Glutamatergic neuron (in vitro differentiated cells): ENCODE measurements at regions not wholly inside any gene's neighbourhood (a gene's known extent, or its start where the extent isn't known, plus 50 kb on each side); places are given as distances from the start of the nearest gene placed in this dataset.
A peak's percentile ranks its signal among the peaks of the same experiment; 100 is the strongest.

ENCODE experiments used
- DNase-seq: peaks from one replicate; pipeline ENCODE4 v3.0.0; 2022
- H3K27ac Mint-ChIP-seq: one replicate; pipeline ENCODE4 v1.8.0; 2020; ENCODE audit warnings: mild to moderate bottlenecking, mixed read lengths, inconsistent platforms; ENCODE audit not compliant: unreplicated experiment
- H3K27me3 Mint-ChIP-seq: one replicate; pipeline ENCODE4 v1.8.0; 2020; ENCODE audit warnings: mild to moderate bottlenecking, moderate library complexity, mixed read lengths, inconsistent platforms; ENCODE audit not compliant: unreplicated experiment
- H3K36me3 Mint-ChIP-seq: one replicate; pipeline ENCODE4 v1.8.0; 2020; ENCODE audit warnings: mild to moderate bottlenecking, mixed read lengths, inconsistent platforms; ENCODE audit not compliant: unreplicated experiment
- H3K4me1 Mint-ChIP-seq: one replicate; pipeline ENCODE4 v1.8.0; 2020; ENCODE audit warnings: mild to moderate bottlenecking, low read depth, mixed read lengths, inconsistent platforms; ENCODE audit not compliant: unreplicated experiment
- H3K4me3 Mint-ChIP-seq: one replicate; pipeline ENCODE4 v1.8.0; 2020; ENCODE audit warnings: mild to moderate bottlenecking, mixed read lengths, inconsistent platforms; ENCODE audit not compliant: unreplicated experiment
- H3K9me3 Mint-ChIP-seq: one replicate; pipeline ENCODE4 v1.8.0; 2020; ENCODE audit warnings: mild to moderate bottlenecking, moderate library complexity, mixed read lengths, inconsistent platforms; ENCODE audit not compliant: unreplicated experiment
- TF ChIP-seq, protein P1 (sequence below): fragments of 200-600 bp; sonication (generic); IDR thresholded peaks from one replicate; pipeline ENCODE4 v1.5.0; 2021; ENCODE audit not compliant: partially characterized antibody, unreplicated experiment

DNA sequence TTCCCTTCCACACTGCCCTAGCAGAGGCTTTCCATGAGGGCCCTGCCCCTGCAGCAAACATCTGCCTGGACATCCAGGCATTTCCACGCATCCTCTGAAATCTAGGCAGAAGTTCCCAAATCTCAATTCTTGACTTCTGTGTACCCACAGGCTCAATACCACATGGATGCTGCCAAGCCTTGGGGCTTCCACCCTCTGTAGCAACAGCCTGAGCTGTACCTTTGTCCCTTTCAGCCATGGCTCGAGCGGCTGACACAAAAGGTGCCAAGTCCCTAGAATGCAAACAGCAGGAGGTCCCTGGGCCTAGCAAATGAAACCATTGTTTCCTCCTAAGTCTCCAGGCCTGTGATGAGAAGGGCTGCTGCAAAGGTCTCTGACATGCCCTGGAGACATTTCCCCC lies 744.5 kb upstream of the LINC00305 start:
- Mint-ChIP-seq H3K4me1 (peaks cover 5% of the 10 kb centered on the region), H3K36me3 (peaks cover 19% of the 10 kb centered on the region), H3K27me3 (no peaks in the 10 kb centered on the region), H3K4me3 (no peak overlapping the region), H3K27ac (no peak overlapping the region), H3K9me3 (peaks cover 4% of the 10 kb centered on the region)
- TF ChIP-seq, protein P1, sequence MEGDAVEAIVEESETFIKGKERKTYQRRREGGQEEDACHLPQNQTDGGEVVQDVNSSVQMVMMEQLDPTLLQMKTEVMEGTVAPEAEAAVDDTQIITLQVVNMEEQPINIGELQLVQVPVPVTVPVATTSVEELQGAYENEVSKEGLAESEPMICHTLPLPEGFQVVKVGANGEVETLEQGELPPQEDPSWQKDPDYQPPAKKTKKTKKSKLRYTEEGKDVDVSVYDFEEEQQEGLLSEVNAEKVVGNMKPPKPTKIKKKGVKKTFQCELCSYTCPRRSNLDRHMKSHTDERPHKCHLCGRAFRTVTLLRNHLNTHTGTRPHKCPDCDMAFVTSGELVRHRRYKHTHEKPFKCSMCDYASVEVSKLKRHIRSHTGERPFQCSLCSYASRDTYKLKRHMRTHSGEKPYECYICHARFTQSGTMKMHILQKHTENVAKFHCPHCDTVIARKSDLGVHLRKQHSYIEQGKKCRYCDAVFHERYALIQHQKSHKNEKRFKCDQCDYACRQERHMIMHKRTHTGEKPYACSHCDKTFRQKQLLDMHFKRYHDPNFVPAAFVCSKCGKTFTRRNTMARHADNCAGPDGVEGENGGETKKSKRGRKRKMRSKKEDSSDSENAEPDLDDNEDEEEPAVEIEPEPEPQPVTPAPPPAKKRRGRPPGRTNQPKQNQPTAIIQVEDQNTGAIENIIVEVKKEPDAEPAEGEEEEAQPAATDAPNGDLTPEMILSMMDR: no peak
- no peak for DNase-seq

- H3K36me3 Mint-ChIP-seq: peaks cover 15% of the 10 kb centered on the region
- DNase-seq: no peak
- no peaks in the 10 kb centered on the region for H3K27me3 Mint-ChIP-seq
- peak overlapping the region; percentile 65 for H3K27ac Mint-ChIP-seq
- peaks cover 5% of the 10 kb centered on the region for H3K4me1 Mint-ChIP-seq
- H3K4me3 Mint-ChIP-seq: no peak overlapping the region
- TF ChIP-seq, protein P1: no peak
- H3K9me3 Mint-ChIP-seq: peaks cover 4% of the 10 kb centered on the region
Measured at GRCh38 chr18:64888956-64889355, 740.1 kb upstream of the LINC00305 start.

GRCh38 chr18:64886995-64887394 lies 738.1 kb upstream of the LINC00305 start:
- no peak for DNase-seq
- no peak overlapping the region for H3K4me3 Mint-ChIP-seq
- H3K4me1 Mint-ChIP-seq: peaks cover 5% of the 10 kb centered on the region
- peaks cover 4% of the 10 kb centered on the region for H3K36me3 Mint-ChIP-seq
- H3K27me3 Mint-ChIP-seq: no peaks in the 10 kb centered on the region
- no peak overlapping the region for H3K27ac Mint-ChIP-seq
- TF ChIP-seq, protein P1: no peak
- H3K9me3 Mint-ChIP-seq: peaks cover 2% of the 10 kb centered on the region

GRCh38 chr18:64882896-64883295 lies 734.0 kb upstream of the LINC00305 start:
- Mint-ChIP-seq H3K36me3 (no peaks in the 10 kb centered on the region), H3K4me3 (no peak overlapping the region), H3K9me3 (no peaks in the 10 kb centered on the region), H3K4me1 (no peaks in the 10 kb centered on the region), H3K27ac (no peak overlapping the region), H3K27me3 (no peaks in the 10 kb centered on the region)
- TF ChIP-seq, protein P1: no peak
- no peak for DNase-seq

DNA sequence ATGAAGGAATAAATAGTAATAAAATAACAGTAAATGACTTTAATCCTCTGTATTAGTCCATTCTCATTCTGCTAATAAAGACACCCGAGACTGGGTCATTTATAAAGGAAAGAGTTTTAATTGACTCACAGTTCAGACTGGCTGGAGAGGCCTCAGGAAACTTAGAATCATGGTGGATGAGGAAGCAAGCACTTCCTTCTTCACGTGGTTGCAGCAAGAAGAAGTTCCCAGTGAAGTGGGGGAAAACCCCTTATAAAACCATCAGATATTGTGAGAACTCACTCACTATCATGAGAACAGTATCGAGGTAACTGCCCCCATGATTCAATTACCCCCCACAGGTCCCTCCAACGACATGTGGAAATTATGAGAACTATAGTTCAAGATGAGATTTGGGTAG lies 727.9 kb upstream of the LINC00305 start:
- Mint-ChIP-seq H3K9me3 (no peaks in the 10 kb centered on the region), H3K4me3 (no peak overlapping the region), H3K4me1 (no peaks in the 10 kb centered on the region), H3K27ac (no peak overlapping the region), H3K36me3 (no peaks in the 10 kb centered on the region), H3K27me3 (no peaks in the 10 kb centered on the region)
- TF ChIP-seq, protein P1: no peak
- DNase-seq: no peak
